Motor neuron (in vitro differentiated cells): ENCODE measurements at regions not wholly inside any gene's neighbourhood (a gene's known extent, or its start where the extent isn't known, plus 50 kb on each side); places are given as distances from the start of the nearest gene placed in this dataset.
"Not testable (repeated sequence)": the region's sequence is repeated elsewhere in the genome, so short reads cannot be mapped to it uniquely, and the experiment has no call there.

ENCODE experiments used
- ATAC-seq, 8 experiments: fragments of 200-7000 bp; cut with Tn5 transposase; replicated peaks in 6 of 8; 2 replicates each; pipeline ENCODE4 v1.8.0; 2021; ENCODE audit warnings: mild to moderate bottlenecking in 8 of 8, moderate library complexity in 8 of 8
- H3K27ac ChIP-seq, 2 donors: fragments of 250-450 bp; sonication (Bioruptor Pico); 2 replicates each; pipeline ENCODE4 v1.9.0; 2021; ENCODE audit warnings: antibody characterized with exemption in 2 of 2, mild to moderate bottlenecking in 2 of 2, moderate library complexity in 1 of 2
- H3K4me1 ChIP-seq, 2 donors: fragments of 250-450 bp; sonication (Bioruptor Pico); replicated peaks in 1 of 2; 2 replicates each; pipeline ENCODE4 v1.6.1; 2021; ENCODE audit warnings: antibody characterized with exemption in 2 of 2, mild to moderate bottlenecking in 2 of 2, moderate library complexity in 1 of 2
- H3K4me3 ChIP-seq, 5 donors: fragments of 250-450 bp; sonication (Bioruptor Pico); 2 replicates each; pipeline ENCODE4 v1.9.0; 2021; ENCODE audit warnings: antibody characterized with exemption in 5 of 5, mild to moderate bottlenecking in 5 of 5, moderate library complexity in 4 of 5
- WGBS, 10 experiments: fragments of 450-650 bp; shearing (Covaris generic); methylation state at CpG; one replicate each; pipeline ENCODE4 v1.0.0; 2022; 5-methylcytosine and 5-hydroxymethylcytosine counted together
- in situ Hi-C, 9 experiments: fragments of 400-800 bp; cut with MboI; loops; one replicate each; pipeline ENCODE4 v1.15.0; 2021; ENCODE audit warnings: low sequenced_read_pairs in 9 of 9, low pct_unique_long_range_greater_than_20kb in 2 of 9; ENCODE audit not compliant: unreplicated experiment in 9 of 9

GRCh38 chr12:17593715-17594406 is 496.1 kb downstream of the RERGL start:
- WGBS, 10 experiments: 0 to 100% (median 93%) methylated on average over 2 of the region's 2 CpGs; no CpG with 5 or more reads in 2 of the 10 experiments
- Histone ChIP-seq H3K4me3 (no peak overlapping the region), H3K4me1 (peaks cover 4 to 20% of the 10 kb centered on the region in 2 donors), H3K27ac (no peak overlapping the region)
- no peak for ATAC-seq
- in situ Hi-C loops: no loop called here

GRCh38 chr12:17592472-17592871 is 497.5 kb downstream of the RERGL start:
- Histone ChIP-seq H3K27ac (no peak overlapping the region), H3K4me1 (peaks cover 4 to 20% of the 10 kb centered on the region in 2 donors)

GRCh38 chr12:17591005-17591681 is 498.9 kb downstream of the RERGL start:
- 14 to 96% (median 80%) methylated on average over 1 to 4 of the region's 4 CpGs for WGBS, 10 experiments
- H3K4me1 ChIP-seq: peaks cover 4 to 20% of the 10 kb centered on the region in 2 donors
- ATAC-seq: peak in 4 of 8 experiments; percentile 32 to 77 (median 62)
- H3K4me3 ChIP-seq: no peak overlapping the region
- no peak overlapping the region for H3K27ac ChIP-seq
- in situ Hi-C loops: no loop called here

More at GRCh38 chr12:17592472-17592871, 497.5 kb downstream of the RERGL start:
- no peak overlapping the region for H3K4me3 ChIP-seq
- in situ Hi-C loops: no loop called here
- no peak for ATAC-seq
- 0 to 100% (median 77%) methylated on average over 1 to 4 of the region's 4 CpGs for WGBS, 10 experiments

GRCh38 chr12:17588968-17589367 is 501.0 kb downstream of the RERGL start:
- Histone ChIP-seq H3K4me3 (no peak overlapping the region), H3K4me1 (peaks cover 4 to 17% of the 10 kb centered on the region in 2 donors), H3K27ac (no peak overlapping the region)
- WGBS, 10 experiments: 15 to 95% (median 72%) methylated on average over 1 to 5 of the region's 5 CpGs; no CpG with 5 or more reads in 1 of the 10 experiments
- peak in 3 of 8 experiments; percentile 19 to 41 (median 26) for ATAC-seq
- in situ Hi-C loops: no loop called here

- no peak overlapping the region for H3K27ac ChIP-seq
- ATAC-seq: peak in 5 of 8 experiments; percentile 33 to 73 (median 55)
- H3K4me3 ChIP-seq: no peak overlapping the region
- WGBS, 10 experiments: 0 to 50% (median 28%) methylated on average over 1 to 6 of the region's 6 CpGs; no CpG with 5 or more reads in 1 of the 10 experiments
- H3K4me1 ChIP-seq: no peaks in the 10 kb centered on the region
- in situ Hi-C loops: no loop called here
These were observed 510.6 kb downstream of the RERGL start for GRCh38 chr12:17579205-17580026.

- no peak overlapping the region for H3K4me3 ChIP-seq
- 4 to 83% (median 56%) methylated on average over 1 to 4 of the region's 5 CpGs; no CpG with 5 or more reads in 4 of the 10 experiments for WGBS, 10 experiments
- in situ Hi-C loops: no loop called here
- ATAC-seq: no peak
- H3K27ac ChIP-seq: no peak overlapping the region
- no peaks in the 10 kb centered on the region for H3K4me1 ChIP-seq
These were observed 512.6 kb downstream of the RERGL start for GRCh38 chr12:17577405-17577804.

GRCh38 chr12:17572250-17572649 is 517.7 kb downstream of the RERGL start:
- no peak overlapping the region for H3K4me3 ChIP-seq
- no peak overlapping the region for H3K27ac ChIP-seq
- no peak for ATAC-seq
- H3K4me1 ChIP-seq: no peaks in the 10 kb centered on the region
- in situ Hi-C loops: no loop called here

- H3K4me3 ChIP-seq: no peak overlapping the region
- no peak for ATAC-seq
- no peak overlapping the region for H3K27ac ChIP-seq
- WGBS, 10 experiments: 7 to 92% (median 80%) methylated on average over 1 to 2 of the region's 2 CpGs; no CpG with 5 or more reads in 3 of the 10 experiments
- H3K4me1 ChIP-seq: no peaks in the 10 kb centered on the region
- in situ Hi-C loops: no loop called here
These were observed 518.9 kb downstream of the RERGL start for GRCh38 chr12:17571047-17571446.

GRCh38 chr12:17564630-17565029 is 525.4 kb downstream of the RERGL start:
- WGBS, 10 experiments: 4 to 100% (median 82%) methylated on average over 1 to 5 of the region's 8 CpGs; no CpG with 5 or more reads in 2 of the 10 experiments
- ATAC-seq, H3K4me1 ChIP-seq, H3K4me3 ChIP-seq, in situ Hi-C loops, H3K27ac ChIP-seq: not testable (repeated sequence)

- WGBS, 10 experiments: 33 to 83% (median 59%) methylated on average over 1 of the region's 1 CpG; no CpG with 5 or more reads in 2 of the 10 experiments
- H3K4me3 ChIP-seq: no peak overlapping the region
- H3K27ac ChIP-seq: no peak overlapping the region
- in situ Hi-C loops: no loop called here
- no peaks in the 10 kb centered on the region for H3K4me1 ChIP-seq
- peak in 1 of 8 experiments; percentile 25 for ATAC-seq
These were observed 540.0 kb downstream of the RERGL start for GRCh38 chr12:17550011-17550410.

GRCh38 chr12:17540921-17541320 is 549.1 kb downstream of the RERGL start:
- in situ Hi-C loops: no loop called here
- 0 to 100% (median 60%) methylated on average over 1 to 2 of the region's 2 CpGs; no CpG with 5 or more reads in 2 of the 10 experiments for WGBS, 10 experiments
- H3K4me3 ChIP-seq: no peak overlapping the region

GRCh38 chr12:17528394-17528793 is 561.6 kb downstream of the RERGL start:
- no peak overlapping the region for H3K4me3 ChIP-seq
- ATAC-seq: no peak
- WGBS, 10 experiments: 0 to 78% (median 11%) methylated on average over 1 to 2 of the region's 2 CpGs; no CpG with 5 or more reads in 4 of the 10 experiments
- no peak overlapping the region for H3K27ac ChIP-seq
- in situ Hi-C loops: no loop called here
- H3K4me1 ChIP-seq: no peaks in the 10 kb centered on the region

More at GRCh38 chr12:17540921-17541320, 549.1 kb downstream of the RERGL start:
- ATAC-seq: no peak
- Histone ChIP-seq H3K4me1 (no peaks in the 10 kb centered on the region), H3K27ac (no peak overlapping the region)

GRCh38 chr12:17527021-17527420 is 563.0 kb downstream of the RERGL start:
- Histone ChIP-seq H3K4me1 (no peaks in the 10 kb centered on the region), H3K4me3 (no peak overlapping the region), H3K27ac (no peak overlapping the region)
- WGBS, 10 experiments: 0 to 80% (median 35%) methylated on average over 1 of the region's 1 CpG; no CpG with 5 or more reads in 2 of the 10 experiments
- no peak for ATAC-seq
- in situ Hi-C loops: no loop called here
